K562 (cell line): ENCODE measurements at regions not wholly inside any gene's neighbourhood (a gene's known extent, or its start where the extent isn't known, plus 50 kb on each side); places are given as distances from the start of the nearest gene placed in this dataset.

Experiments
- CAMTA2 ChIP-seq: fragments of 250-450 bp; sonication (Bioruptor Pico); conservative IDR thresholded peaks from 2 replicates; pipeline ENCODE4 v1.5.1; 2022
- CREB1 ChIP-seq, 2 experiments: sonication (generic) in 1 of 2; formaldehyde crosslinking in 1 of 2; IDR thresholded peaks; 2 replicates each; pipeline versions ENCODE4 v1.6.1 to v1.8.0; 2012 to 2022; ENCODE audit warnings: inconsistent platforms in 1 of 2, mild to moderate bottlenecking in 1 of 2, missing genetic modification reagents in 1 of 2, moderate library complexity in 1 of 2
- NFYB ChIP-seq: IDR thresholded peaks from 2 replicates; pipeline ENCODE4 v1.6.1; 2011; ENCODE audit warnings: mild to moderate bottlenecking, moderate library complexity; ENCODE audit not compliant: insufficient read length; ENCODE audit errors: extremely low read depth
- NR2C1 ChIP-seq, 2 experiments: fragments of 450-650 bp; IDR thresholded peaks; 2 replicates each; pipeline ENCODE4 v1.6.1; 2017; ENCODE audit warnings: mild to moderate bottlenecking in 2 of 2, antibody characterized with exemption in 1 of 2, inconsistent platforms in 1 of 2, missing compliant biosample characterization in 1 of 2, missing genetic modification characterization in 1 of 2
- RAD21 ChIP-seq, 2 experiments: fragments of 250-450 bp in 1 of 2; fragments of 450-650 bp in 1 of 2; sonication (Bioruptor Pico) in 1 of 2; formaldehyde crosslinking in 1 of 2; IDR thresholded peaks in 1 of 2; conservative IDR thresholded peaks in 1 of 2; 2 replicates each; pipeline versions ENCODE4 v1.4.0 to v1.8.0; 2020 to 2022; ENCODE audit warnings: mild to moderate bottlenecking in 2 of 2, moderate library complexity in 1 of 2
- SMARCC2 ChIP-seq: fragments of 450-650 bp; IDR thresholded peaks from 2 replicates; pipeline ENCODE4 v1.6.1; 2017; ENCODE audit warnings: antibody characterized with exemption, moderate library complexity, mild to moderate bottlenecking, low read depth
- TEAD4 ChIP-seq, 2 experiments: sonication (generic) in 1 of 2; formaldehyde crosslinking in 1 of 2; IDR thresholded peaks; 2 replicates each; pipeline versions ENCODE4 v1.6.1 to v1.8.0; 2012 to 2022; ENCODE audit warnings: borderline replicate concordance in 1 of 2, inconsistent platforms in 1 of 2, low read length in 1 of 2, mild to moderate bottlenecking in 1 of 2, missing genetic modification reagents in 1 of 2
- TF ChIP-seq, protein P1 (sequence below): sonication (generic); formaldehyde crosslinking; IDR thresholded peaks from 2 replicates; pipeline ENCODE4 v1.8.0; 2023; ENCODE audit warnings: mild to moderate bottlenecking, missing genetic modification reagents

DNA sequence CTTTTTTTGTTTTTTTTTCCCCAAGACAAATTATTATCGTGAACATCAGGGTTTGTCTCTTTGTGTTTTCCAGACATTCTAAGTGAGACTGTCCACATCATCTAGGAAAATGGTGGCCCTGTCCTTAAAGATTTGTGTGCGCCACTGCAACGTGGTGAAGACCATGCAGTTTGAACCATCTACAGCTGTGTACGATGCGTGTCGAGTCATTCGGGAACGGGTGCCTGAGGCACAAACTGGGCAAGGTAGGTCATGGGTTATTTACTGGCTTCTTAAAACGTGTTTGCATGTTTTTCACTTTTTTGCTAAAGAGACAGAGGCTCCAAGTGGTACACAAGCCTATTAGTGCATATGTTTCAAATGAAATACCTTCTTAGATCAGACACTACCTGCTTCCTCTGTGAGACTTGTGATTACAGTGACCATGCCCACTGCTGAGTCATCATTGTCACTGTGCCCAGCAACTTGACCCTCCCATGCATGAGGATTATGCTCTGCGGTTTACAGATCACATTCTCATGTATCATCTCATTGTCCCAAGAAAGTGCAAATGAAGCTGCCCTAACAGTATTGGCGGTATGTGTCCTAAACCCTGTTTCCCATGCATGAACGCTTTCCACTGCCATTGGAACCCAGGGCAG is 395.2 kb upstream of the TPM1 start:
- no peak for TF ChIP-seq SMARCC2
- TF ChIP-seq, protein P1, sequence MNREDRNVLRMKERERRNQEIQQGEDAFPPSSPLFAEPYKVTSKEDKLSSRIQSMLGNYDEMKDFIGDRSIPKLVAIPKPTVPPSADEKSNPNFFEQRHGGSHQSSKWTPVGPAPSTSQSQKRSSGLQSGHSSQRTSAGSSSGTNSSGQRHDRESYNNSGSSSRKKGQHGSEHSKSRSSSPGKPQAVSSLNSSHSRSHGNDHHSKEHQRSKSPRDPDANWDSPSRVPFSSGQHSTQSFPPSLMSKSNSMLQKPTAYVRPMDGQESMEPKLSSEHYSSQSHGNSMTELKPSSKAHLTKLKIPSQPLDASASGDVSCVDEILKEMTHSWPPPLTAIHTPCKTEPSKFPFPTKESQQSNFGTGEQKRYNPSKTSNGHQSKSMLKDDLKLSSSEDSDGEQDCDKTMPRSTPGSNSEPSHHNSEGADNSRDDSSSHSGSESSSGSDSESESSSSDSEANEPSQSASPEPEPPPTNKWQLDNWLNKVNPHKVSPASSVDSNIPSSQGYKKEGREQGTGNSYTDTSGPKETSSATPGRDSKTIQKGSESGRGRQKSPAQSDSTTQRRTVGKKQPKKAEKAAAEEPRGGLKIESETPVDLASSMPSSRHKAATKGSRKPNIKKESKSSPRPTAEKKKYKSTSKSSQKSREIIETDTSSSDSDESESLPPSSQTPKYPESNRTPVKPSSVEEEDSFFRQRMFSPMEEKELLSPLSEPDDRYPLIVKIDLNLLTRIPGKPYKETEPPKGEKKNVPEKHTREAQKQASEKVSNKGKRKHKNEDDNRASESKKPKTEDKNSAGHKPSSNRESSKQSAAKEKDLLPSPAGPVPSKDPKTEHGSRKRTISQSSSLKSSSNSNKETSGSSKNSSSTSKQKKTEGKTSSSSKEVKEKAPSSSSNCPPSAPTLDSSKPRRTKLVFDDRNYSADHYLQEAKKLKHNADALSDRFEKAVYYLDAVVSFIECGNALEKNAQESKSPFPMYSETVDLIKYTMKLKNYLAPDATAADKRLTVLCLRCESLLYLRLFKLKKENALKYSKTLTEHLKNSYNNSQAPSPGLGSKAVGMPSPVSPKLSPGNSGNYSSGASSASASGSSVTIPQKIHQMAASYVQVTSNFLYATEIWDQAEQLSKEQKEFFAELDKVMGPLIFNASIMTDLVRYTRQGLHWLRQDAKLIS (CRISPR knock-in tag): no peak
- no peak for TF ChIP-seq RAD21 (CRISPR knock-in tag; conservative IDR thresholded peaks at IDR 0.05 in 1 of 2, IDR thresholded peaks at IDR 0.05 in 1 of 2)
- TF ChIP-seq NFYB: no peak
- no peak for TF ChIP-seq NR2C1 (IDR thresholded peaks at IDR 0.05)
- TF ChIP-seq NR2C1 (tag; IDR thresholded peaks at IDR 0.05): no peak
- no peak for TF ChIP-seq CREB1 (IDR thresholded peaks at IDR 0.05)
- TF ChIP-seq CREB1 (CRISPR knock-in tag; IDR thresholded peaks at IDR 0.05): no peak
- no peak for TF ChIP-seq TEAD4 (IDR thresholded peaks at IDR 0.05; ENCODE audit: low read length)
- no peak for TF ChIP-seq TEAD4 (CRISPR knock-in tag; IDR thresholded peaks at IDR 0.05; ENCODE audit: borderline replicate concordance)
- TF ChIP-seq CAMTA2 (CRISPR knock-in tag): no peak
